Inflammatory macrophage treated with lipopolysaccharide for 4 hours (primary cell): ENCODE measurements at regions not wholly inside any gene's neighbourhood (a gene's known extent, or its start where the extent isn't known, plus 50 kb on each side); places are given as distances from the start of the nearest gene placed in this dataset.
"Not testable (repeated sequence)": the region's sequence is repeated elsewhere in the genome, so short reads cannot be mapped to it uniquely, and the experiment has no call there.

Experiments used
- DNase-seq: peaks from one replicate; pipeline ENCODE4 v3.0.0-alpha.2; 2020

GRCh38 chr13:80171096-80171495 lies 169.8 kb downstream of the SPRY2 start:
- no peak for DNase-seq

- peak; percentile 97 for DNase-seq
These were observed 172.7 kb downstream of the SPRY2 start for GRCh38 chr13:80168089-80168850.

- no peak for DNase-seq
These were observed 174.6 kb downstream of the SPRY2 start for GRCh38 chr13:80166352-80166751.

- no peak for DNase-seq
These were observed 176.5 kb downstream of the SPRY2 start for GRCh38 chr13:80164462-80164861.

GRCh38 chr13:80161896-80162295 lies 179.0 kb downstream of the SPRY2 start:
- no peak for DNase-seq

- DNase-seq: peak; percentile 15
These were observed 179.7 kb downstream of the SPRY2 start for GRCh38 chr13:80161219-80161618.

GRCh38 chr13:80160110-80160509 lies 180.8 kb downstream of the SPRY2 start:
- no peak for DNase-seq

GRCh38 chr13:80157261-80157932 lies 183.5 kb downstream of the SPRY2 start:
- no peak for DNase-seq

- DNase-seq: not testable (repeated sequence)
These were observed 188.8 kb downstream of the SPRY2 start for GRCh38 chr13:80152142-80152541.

- no peak for DNase-seq
These were observed 189.9 kb downstream of the SPRY2 start for GRCh38 chr13:80151016-80151415.

GRCh38 chr13:80149736-80150135 lies 191.2 kb downstream of the SPRY2 start:
- DNase-seq: no peak

- no peak for DNase-seq
These were observed 195.7 kb downstream of the SPRY2 start for GRCh38 chr13:80145171-80145690.

GRCh38 chr13:80144493-80144892 lies 196.4 kb downstream of the SPRY2 start:
- DNase-seq: no peak

GRCh38 chr13:80141123-80141849 lies 199.6 kb downstream of the SPRY2 start:
- DNase-seq: no peak

GRCh38 chr13:80140685-80141084 lies 200.2 kb downstream of the SPRY2 start:
- DNase-seq: no peak

GRCh38 chr13:80139196-80139595 lies 201.7 kb downstream of the SPRY2 start:
- DNase-seq: no peak

GRCh38 chr13:80137994-80138393 lies 202.9 kb downstream of the SPRY2 start:
- no peak for DNase-seq

GRCh38 chr13:80134346-80134745 lies 206.6 kb downstream of the SPRY2 start:
- DNase-seq: no peak

GRCh38 chr13:80133631-80134261 lies 207.2 kb downstream of the SPRY2 start:
- DNase-seq: no peak

- DNase-seq: peak; percentile 59
These were observed 208.0 kb downstream of the SPRY2 start for GRCh38 chr13:80132741-80133601.

- peak; percentile 91 for DNase-seq
These were observed 209.7 kb downstream of the SPRY2 start for GRCh38 chr13:80131204-80131603.
